Left ventricle myocardium superior (tissue), 1 donor: ENCODE measurements at regions not wholly inside any gene's neighbourhood (a gene's known extent, or its start where the extent isn't known, plus 50 kb on each side); places are given as distances from the start of the nearest gene placed in this dataset.
A peak's percentile ranks its signal among the peaks of the same experiment; 100 is the strongest.

Experiments
- ATAC-seq: fragments of 200-7000 bp; cut with Tn5 transposase; one replicate; pipeline ENCODE4 v1.9.1; 2020; ENCODE audit warnings: mild to moderate bottlenecking, moderate library complexity
- DNase-seq: peaks from one replicate; pipeline ENCODE4 v3.0.0-alpha.2; 2020
- intact Hi-C: fragments of 100-400 bp; cut with micrococcal nuclease; formaldehyde crosslinking; loops from one replicate; pipeline ENCODE4 v1.11.0; 2022
- donor health status: DM: no; HTN: yes; CAD: no; lungs with severe emphysema.

DNA sequence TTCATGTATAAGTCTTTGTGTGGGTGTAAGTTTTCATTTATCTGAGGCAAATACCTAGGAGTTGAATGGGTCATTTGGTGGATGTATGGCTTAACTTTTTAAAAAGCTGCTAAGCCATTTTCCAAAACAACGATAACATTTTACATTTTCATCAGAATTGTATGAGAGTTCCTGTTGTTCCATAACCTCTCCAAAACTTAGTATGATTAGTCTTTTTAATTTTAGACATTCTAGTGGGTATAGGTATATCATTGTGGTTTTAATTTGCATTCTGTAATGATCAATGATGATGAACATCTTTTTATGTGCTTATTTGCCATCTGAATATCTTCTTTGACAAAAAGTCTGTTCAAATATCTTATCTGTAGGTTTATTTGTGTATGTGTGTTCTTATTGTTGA lies 74.4 kb upstream of the UGP2 start:
- no peak for ATAC-seq
- intact Hi-C loops, result no loop called here
- no peak for DNase-seq

DNA sequence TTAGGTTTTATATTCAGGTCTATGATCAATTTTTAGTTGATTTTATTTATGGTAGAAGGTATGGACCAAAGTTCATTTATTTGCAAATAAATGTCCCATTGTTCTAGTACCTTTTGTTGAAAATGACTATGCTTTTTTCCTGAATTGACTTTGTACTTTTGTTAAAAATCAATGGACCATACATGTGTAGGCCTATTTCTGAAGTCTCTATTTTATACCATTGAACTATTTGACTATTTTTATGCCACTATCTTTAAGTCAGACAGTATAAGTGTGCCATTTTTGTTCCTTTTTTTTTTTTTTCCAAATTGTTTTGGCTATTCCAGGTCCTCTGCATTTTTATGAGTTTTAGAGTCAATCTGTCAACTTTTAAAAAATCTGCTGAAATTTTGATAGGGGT lies 73.6 kb upstream of the UGP2 start:
- intact Hi-C loops, result no loop called here
- ATAC-seq, result no peak
- no peak for DNase-seq

DNA sequence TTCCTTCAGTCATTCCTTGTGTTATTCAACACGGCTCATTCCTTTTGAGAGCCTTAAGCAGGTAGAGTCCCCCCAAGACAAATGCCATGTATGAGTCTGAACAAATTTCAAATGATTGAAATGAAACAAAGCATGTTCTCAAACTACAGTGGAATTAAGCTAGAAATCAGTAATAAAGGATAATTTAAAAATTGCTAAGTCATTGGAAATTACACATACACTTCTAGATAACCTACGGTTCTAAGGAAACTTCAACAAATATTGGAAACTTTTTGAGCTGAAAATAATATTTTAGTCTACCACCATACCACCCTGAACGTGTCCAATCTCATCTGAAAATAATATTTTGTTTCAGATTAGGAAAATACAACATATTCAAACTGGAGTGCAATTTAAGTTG lies 71.8 kb upstream of the UGP2 start:
- intact Hi-C loops, result no loop called here
- ATAC-seq (no peak), DNase-seq (no peak)

- intact Hi-C loops, result no loop called here
Observed at GRCh38 chr2:63772061-63772460, 69.6 kb upstream of the UGP2 start.

GRCh38 chr2:63775191-63775590 lies 66.5 kb upstream of the UGP2 start:
- DNase-seq (no peak), ATAC-seq (no peak)
- intact Hi-C loops, result no loop called here

More at GRCh38 chr2:63772061-63772460, 69.6 kb upstream of the UGP2 start:
- no peak for ATAC-seq
- DNase-seq, result no peak

- intact Hi-C loops, result no loop called here
- ATAC-seq (no peak), DNase-seq (no peak)
Observed at GRCh38 chr2:63776382-63776781, 65.3 kb upstream of the UGP2 start.

- intact Hi-C loops, result no loop called here
- ATAC-seq (no peak), DNase-seq (no peak)
Observed at GRCh38 chr2:63777816-63778215, 63.9 kb upstream of the UGP2 start.

DNA sequence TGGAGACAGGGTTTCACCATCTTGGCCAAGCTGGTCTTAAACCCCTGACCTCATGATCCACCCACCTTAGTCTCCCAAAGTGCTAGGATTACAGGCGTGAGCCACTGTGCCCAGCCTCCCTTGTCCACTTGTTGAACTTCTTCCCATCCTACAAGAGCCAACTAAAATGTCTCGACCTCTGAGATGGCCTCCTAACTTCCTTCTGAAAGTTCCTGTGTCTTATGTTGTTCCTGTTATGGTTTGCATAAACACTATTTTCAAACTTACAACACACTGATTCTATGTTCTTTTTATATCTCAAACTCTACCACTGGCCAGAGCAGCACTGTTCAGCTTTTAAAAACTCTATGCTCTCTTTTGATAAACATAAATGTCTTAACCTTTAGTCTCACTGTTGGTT lies 63.3 kb upstream of the UGP2 start:
- ATAC-seq, result no peak
- intact Hi-C loops, result no loop called here

DNA sequence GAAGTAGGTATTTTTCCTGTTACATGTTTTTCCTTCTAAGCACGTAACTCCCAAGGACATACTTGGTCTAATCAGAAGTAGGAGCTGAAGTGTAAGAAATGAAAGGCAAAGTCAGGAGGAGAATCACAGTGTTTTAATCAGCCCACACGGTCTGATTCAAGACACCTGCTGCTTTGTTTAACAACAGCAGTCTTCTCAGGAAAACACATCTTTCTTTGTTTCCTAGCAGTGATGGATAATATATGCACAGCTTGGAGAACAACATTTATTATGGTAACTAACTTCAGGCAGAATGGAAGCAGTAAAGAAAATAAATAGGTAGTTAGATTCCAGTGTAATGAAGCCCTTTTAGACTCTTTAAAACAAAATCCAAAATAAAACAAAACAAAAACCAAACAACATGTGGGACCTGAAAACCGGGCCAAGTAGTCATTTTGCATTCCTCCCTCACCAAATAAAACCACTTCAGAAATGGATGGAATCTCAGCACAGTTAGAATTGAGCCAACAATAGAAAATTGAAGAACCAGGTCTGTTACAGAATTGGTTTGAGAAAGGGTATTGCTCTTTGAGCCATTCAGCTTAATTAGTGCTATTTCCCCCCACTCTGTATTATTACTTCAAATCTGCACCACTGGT lies 61.1 kb upstream of the UGP2 start:
- DNase-seq (no peak), ATAC-seq (no peak)
- intact Hi-C loops, result no loop called here

More for the DNA sequence above, 63.3 kb upstream of the UGP2 start:
- no peak for DNase-seq

DNA sequence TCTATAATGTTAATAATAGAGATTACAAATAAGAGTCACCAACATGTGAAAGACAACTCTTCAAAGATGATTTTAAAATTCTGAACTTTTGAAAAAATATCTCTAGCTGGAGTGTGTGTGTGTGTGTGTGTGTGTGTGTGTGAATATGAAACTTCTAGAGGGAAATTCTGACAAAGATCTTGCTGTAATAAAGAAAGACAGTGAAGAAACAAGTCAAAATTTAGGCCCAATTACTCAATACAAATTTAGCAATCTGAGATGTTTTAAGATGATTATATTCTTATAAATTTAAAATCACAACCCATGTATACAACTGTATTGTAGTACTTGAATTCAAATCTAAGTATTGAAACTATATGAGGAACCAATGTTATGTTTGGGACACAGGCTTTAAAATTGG lies 57.2 kb upstream of the UGP2 start:
- intact Hi-C loops, result no loop called here
- DNase-seq (no peak), ATAC-seq (no peak)

GRCh38 chr2:63785096-63785495 lies 56.6 kb upstream of the UGP2 start:
- ATAC-seq (no peak), DNase-seq (no peak)
- intact Hi-C loops, result no loop called here

GRCh38 chr2:63786471-63786870 lies 55.2 kb upstream of the UGP2 start:
- no peak for ATAC-seq
- no peak for DNase-seq
- intact Hi-C loops, result no loop called here

- ATAC-seq (peak; percentile 60), DNase-seq (no peak)
- intact Hi-C loops, result no loop called here
Observed at GRCh38 chr2:63788071-63788470, 53.6 kb upstream of the UGP2 start.

DNA sequence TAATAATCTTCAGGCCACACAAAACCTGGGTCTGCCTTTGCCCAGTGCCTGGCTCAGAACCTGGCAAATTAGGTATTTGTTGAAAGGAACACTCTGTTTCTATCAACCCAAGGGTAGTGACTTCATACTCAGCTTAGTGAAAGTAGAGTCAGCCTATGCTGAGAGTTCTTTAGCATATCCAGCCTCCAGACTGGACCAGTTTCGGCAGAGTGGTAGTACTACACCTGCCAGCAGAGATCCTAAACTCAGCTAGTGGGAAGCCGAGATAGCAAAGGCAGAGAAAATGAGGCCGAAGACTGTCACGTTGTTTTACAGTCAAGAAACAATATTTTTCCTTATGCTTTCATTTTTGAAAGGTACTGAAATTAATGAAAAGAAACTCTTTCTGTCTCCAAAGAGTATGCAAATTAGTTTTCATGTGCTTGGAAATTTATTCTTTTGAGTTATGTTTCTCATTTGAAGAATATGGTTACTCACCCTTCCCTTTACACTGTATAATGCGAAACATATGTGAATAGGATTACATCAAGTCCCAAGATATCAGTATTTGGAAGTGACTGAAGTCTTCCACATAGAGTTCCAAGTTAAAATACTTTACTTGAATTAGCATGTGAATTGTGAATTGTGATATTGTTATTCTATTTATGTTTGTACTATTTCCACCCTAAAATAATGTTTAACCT lies 52.2 kb upstream of the UGP2 start:
- ATAC-seq, result peak; percentile 48
- intact Hi-C loops, result no loop called here
- no peak for DNase-seq

DNA sequence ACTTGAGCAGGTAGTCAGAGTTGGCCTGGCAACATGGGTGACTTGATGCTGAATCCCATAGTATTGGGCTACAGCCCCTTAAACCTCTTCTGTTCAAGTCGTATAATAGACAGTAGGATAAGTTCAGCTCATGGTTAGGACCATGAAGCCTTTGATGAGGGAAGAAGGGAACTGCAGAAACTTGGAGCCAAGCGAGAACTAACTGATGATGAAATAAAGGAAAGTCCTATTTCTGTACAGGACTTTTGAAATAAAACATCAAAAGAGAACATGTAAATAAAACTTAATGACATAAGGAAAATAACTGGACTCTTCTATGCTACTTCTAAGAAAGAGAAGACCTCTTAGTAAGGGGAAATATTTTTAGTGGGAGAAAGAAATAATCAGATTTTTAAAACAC lies 51.2 kb upstream of the UGP2 start:
- intact Hi-C loops, result no loop called here
- DNase-seq, result no peak
- ATAC-seq, result no peak

GRCh38 chr2:63790906-63791305 lies 50.8 kb upstream of the UGP2 start:
- ATAC-seq (peak; percentile 73), DNase-seq (no peak)
- intact Hi-C loops, result no loop called here

DNA sequence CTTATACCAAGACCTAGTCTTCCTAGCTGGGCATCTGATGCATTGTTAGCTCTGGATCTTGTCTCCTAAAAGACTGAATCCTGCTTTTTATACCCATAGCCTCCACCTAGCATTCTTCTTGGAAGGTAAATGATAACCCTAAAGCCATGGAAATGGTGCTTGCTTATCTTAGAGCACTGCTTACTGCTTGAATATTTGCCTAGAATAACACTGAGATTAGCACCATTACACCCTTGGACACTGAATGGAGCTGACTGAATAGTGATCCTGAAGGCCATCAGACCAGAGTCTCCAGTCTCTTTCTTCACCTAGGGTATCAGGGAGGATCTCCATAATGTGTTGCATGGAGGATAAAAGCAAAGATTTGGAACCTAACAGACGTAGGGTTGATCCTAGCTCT lies 50.3 kb upstream of the UGP2 start:
- intact Hi-C loops, result no loop called here
- DNase-seq, result no peak
- ATAC-seq, result no peak
